Activated T-cell treated with anti-CD3 and anti-CD28 coated beads for 1 hour (primary cell): ENCODE measurements at regions not wholly inside any gene's neighbourhood (a gene's known extent, or its start where the extent isn't known, plus 50 kb on each side); places are given as distances from the start of the nearest gene placed in this dataset.
"Not testable (repeated sequence)": the region's sequence is repeated elsewhere in the genome, so short reads cannot be mapped to it uniquely, and the experiment has no call there.

Experiments
- DNase-seq: peaks from one replicate; pipeline ENCODE4 v3.0.0-alpha.2; 2020; ENCODE audit warnings: low read depth

GRCh38 chr22:47543447-47543846 is 781.0 kb downstream of the TBC1D22A start:
- no peak for DNase-seq

- no peak for DNase-seq
Observed at GRCh38 chr22:47540011-47540410, 777.6 kb downstream of the TBC1D22A start.

- no peak for DNase-seq
Observed at GRCh38 chr22:47539374-47539773, 776.9 kb downstream of the TBC1D22A start.

- DNase-seq, result no peak
Observed at GRCh38 chr22:47535681-47536080, 773.2 kb downstream of the TBC1D22A start.

GRCh38 chr22:47534804-47535410 is 772.5 kb downstream of the TBC1D22A start:
- no peak for DNase-seq

- no peak for DNase-seq
Observed at GRCh38 chr22:47533961-47534803, 771.7 kb downstream of the TBC1D22A start.

GRCh38 chr22:47517062-47517461 is 754.6 kb downstream of the TBC1D22A start:
- DNase-seq, result no peak

GRCh38 chr22:47515384-47516125 is 753.1 kb downstream of the TBC1D22A start:
- no peak for DNase-seq

- no peak for DNase-seq
Observed at GRCh38 chr22:47512617-47513016, 750.2 kb downstream of the TBC1D22A start.

- no peak for DNase-seq
Observed at GRCh38 chr22:47504962-47505361, 742.5 kb downstream of the TBC1D22A start.

- DNase-seq, result no peak
Observed at GRCh38 chr22:47498969-47499495, 736.6 kb downstream of the TBC1D22A start.

GRCh38 chr22:47497666-47498065 is 735.2 kb downstream of the TBC1D22A start:
- no peak for DNase-seq

- no peak for DNase-seq
Observed at GRCh38 chr22:47495110-47495509, 732.7 kb downstream of the TBC1D22A start.

GRCh38 chr22:47488131-47488530 is 725.7 kb downstream of the TBC1D22A start:
- DNase-seq, result not testable (repeated sequence)

- DNase-seq, result no peak
Observed at GRCh38 chr22:47486569-47487312, 724.3 kb downstream of the TBC1D22A start.

GRCh38 chr22:47484960-47485569 is 722.6 kb downstream of the TBC1D22A start:
- DNase-seq, result no peak

- no peak for DNase-seq
Observed at GRCh38 chr22:47476231-47476630, 713.8 kb downstream of the TBC1D22A start.

GRCh38 chr22:47474895-47475294 is 712.4 kb downstream of the TBC1D22A start:
- no peak for DNase-seq

GRCh38 chr22:47474464-47474863 is 712.0 kb downstream of the TBC1D22A start:
- no peak for DNase-seq

GRCh38 chr22:47472636-47473035 is 710.2 kb downstream of the TBC1D22A start:
- DNase-seq, result no peak

- no peak for DNase-seq
Observed at GRCh38 chr22:47471406-47471805, 709.0 kb downstream of the TBC1D22A start.
